Stimulated activated CD4-positive, alpha-beta T cell treated with anti-CD3 and anti-CD28 coated beads, Interleukin-1b, Interleukin-23, amount 100 ng/mL, for 24 hours (primary cell): ENCODE measurements at regions not wholly inside any gene's neighbourhood (a gene's known extent, or its start where the extent isn't known, plus 50 kb on each side); places are given as distances from the start of the nearest gene placed in this dataset.
"Not testable (repeated sequence)": the region's sequence is repeated elsewhere in the genome, so short reads cannot be mapped to it uniquely, and the experiment has no call there.

Source experiments
- DNase-seq, 4 experiments: peaks; one replicate each; pipeline ENCODE4 v3.0.0-alpha.2; 2020; ENCODE audit warnings: low read depth in 4 of 4, low spot score in 1 of 4

DNA sequence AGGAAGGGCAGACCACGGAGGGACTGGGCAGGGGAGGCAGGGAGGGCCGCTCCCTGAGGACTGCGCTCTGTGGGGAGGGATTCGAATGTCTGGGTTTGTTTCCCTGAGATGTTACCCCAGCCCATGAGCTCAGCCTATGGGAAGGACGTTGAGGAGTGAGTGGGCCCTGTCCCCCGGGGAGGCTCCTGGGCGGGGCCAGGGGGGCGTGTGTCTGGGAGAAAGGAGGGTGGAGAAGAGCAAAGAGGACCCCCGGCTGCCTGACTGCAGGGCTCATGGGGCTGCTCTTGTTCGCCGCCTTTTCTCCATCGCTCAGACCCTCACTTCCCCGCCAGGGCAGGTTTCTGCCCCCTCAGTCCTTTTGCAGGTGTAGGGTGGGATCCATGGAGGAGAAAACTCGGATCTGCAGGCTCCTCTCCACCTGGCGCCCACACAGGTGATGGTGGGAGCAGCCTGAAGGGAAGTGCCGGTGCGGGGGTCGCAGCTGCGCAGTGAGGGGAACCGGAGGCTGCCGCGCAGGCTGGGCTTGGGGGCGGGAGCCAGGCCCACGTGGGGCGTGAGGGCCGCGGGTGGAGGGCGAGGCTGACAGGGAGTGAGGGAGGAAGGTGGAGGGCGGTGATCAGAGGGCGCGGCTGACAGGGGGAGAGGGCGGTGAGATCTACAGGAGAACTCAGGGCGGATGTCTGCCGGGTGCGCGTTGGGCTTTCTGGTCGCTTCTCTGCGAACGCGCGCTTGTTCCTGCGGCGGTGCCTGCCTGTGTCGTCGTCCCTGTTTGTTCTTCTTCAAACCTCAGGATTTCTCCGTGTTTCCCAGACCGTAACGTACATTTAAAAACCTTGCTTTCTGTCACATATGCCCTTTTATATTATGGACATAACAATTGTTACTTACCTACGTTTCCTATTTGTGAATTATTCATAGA is 198.2 kb upstream of the NPAP1 start:
- DNase-seq, result not testable (repeated sequence)

GRCh38 chr15:24485885-24486567 is 189.5 kb upstream of the NPAP1 start:
- DNase-seq, result not testable (repeated sequence)

DNA sequence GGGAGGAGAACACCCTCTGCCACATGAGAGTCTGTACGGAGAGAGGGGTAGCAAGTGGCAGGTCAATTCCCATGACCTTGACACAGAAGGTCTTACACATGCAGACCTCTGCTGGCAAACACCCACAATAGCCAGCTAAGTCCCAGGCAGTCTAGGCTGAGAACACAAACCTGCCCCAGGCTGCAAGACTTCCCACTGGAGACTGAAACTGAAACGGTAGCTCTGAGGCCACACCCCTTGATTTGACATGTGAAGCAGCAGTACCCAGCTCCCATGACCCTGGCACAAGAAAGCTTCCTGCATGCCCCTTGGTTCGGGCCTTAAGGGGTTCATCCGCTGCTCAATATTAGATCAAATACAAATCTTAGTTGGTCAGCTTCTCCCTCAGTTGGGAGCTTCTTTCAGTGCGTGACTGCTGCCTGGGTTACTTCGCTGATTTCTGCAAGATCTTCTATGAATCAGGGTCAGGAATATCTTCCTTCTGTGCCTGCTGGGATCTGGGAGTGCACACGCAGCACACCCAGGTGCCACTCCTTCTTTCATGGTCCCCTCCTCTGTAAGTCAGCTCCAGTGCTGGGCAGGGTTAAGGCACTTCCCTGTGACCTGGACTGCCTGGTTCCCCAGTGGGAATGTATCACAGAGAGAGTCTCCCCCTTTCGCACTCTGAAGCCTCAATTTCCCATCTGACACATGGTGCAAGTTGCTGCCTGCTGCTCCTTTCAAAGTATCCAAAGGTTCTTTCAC is 187.2 kb upstream of the NPAP1 start:
- DNase-seq, result not testable (repeated sequence)

DNA sequence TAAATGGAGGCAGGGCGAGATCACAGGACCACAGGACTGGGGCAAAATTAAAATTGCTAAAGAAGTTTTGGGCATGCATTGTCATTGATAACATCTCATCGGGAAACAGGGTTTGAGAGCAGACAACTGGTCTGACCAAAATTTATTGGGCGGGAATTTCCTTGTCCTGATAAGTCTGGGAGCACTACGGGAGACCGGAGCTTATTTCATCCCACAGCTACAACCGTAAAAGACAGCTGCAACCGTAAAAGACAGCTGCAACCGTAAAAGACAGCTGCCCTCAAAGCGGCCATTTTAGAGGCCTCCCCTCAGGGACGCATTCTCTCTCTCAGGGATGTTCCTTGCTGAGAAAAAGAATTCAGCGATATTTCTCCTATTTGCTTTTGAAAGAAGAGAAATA is 170.4 kb upstream of the NPAP1 start:
- DNase-seq, result not testable (repeated sequence)

GRCh38 chr15:24509714-24510113 is 165.9 kb upstream of the NPAP1 start:
- DNase-seq, result not testable (repeated sequence)

GRCh38 chr15:24511598-24511997 is 164.0 kb upstream of the NPAP1 start:
- DNase-seq, result not testable (repeated sequence)

DNA sequence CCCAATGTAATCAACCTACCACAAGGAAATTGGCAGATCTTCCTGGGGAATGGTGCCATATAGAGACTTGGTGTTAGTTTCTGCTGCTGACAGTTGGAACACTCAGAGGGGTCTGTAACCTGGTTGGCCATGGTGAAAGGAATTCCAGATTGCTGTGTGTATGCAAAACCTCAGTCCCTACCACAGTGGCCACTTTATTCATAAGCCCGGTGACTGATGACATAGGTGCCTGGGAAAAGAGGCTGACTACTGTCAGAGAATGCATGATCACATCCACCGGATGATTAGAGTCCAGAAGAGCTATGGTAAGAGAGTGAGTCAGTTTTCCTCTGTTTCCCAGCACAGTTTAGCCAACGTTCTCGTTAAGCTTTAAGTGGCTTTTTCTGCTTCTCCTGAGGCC is 156.8 kb upstream of the NPAP1 start:
- not testable (repeated sequence) for DNase-seq

DNA sequence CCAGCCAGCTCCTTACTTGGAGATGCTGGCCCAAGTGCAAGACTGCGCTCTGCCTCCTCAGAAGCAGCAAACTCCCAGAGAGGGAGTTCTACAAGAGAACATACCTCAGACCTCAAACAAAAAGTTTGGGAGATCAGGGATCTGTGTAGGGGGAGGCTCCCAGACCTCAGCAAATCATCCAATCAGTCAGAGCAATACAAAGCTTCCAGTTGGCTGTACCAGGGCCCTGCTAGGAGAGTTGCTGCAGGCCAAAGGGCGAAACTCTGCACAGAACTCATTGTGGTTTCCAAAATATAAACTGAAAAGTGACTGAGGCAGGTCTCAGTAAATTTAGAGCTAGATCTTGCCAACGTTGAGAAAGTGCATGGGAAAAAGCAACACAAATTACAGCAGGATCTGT is 144.3 kb upstream of the NPAP1 start:
- not testable (repeated sequence) for DNase-seq

DNA sequence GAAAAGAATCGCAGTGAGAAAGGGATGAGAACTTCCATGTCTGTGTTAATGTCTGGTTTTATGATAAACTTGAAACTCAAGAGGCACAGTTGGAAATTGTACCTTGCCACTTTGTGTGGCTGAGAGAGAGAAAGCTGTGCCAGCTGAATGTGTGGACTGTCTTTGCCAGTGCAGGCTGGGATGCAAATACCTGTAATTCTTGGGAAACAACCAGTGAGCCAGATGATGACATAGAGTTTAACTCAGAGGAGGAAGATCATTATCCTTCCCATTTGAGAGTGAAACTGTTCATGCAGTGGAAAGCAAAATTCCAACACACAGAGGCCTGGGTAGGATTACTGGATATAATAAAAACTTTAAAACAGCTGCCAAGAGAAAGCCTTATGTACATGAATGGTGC is 141.5 kb upstream of the NPAP1 start:
- not testable (repeated sequence) for DNase-seq

GRCh38 chr15:24557281-24557680 is 118.3 kb upstream of the NPAP1 start:
- not testable (repeated sequence) for DNase-seq

GRCh38 chr15:24607636-24608035 is 67.9 kb upstream of the NPAP1 start:
- DNase-seq, result no peak

DNA sequence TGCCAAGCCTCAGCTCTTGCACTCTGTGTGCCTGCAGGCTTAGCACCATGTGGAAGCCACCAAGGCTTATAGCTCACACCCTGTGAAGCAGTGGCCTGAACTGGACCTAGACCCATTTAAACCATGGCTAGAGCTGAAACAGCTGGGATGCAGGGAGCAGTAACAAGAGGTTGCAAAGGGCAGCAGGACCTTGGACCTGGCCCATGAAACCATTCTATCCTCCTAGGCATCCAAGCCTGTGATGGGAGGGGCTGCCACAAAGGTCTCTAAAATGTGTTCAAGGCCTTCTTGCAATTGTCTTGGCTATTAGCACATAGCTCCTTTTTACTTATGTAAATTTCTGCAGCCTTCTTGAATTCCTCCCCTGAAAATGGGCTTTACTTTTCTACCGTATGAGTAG is 57.9 kb upstream of the NPAP1 start:
- no peak for DNase-seq

DNA sequence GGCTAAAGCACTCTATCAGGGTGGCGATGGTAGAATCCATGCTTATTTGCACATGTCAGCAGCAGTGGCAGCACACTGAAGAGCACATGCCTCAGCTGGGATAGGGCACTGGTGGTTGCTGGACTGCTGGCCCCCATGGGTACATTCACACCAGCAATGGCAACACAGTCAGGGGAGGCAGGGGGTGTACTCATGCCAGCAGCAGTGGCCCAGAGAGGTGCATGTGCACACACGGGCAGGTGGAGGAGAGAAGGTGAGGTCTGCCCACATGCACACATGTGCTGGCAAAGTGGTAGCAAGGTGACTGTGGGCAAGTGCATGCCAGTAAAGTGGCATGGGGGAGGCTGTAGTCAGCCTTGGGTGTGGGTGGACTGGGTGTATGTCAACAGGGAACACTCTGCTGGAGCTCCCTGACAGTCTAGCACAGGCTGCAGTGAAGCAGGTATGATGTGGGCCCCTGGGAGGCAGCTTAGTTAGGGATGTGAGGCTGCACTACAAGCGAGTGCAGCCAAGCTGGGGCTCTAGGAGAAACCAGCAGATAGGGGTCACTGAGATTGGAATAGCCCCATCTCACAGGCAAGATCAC is 53.9 kb upstream of the NPAP1 start:
- DNase-seq, result no peak
